Endodermal cell (in vitro differentiated cells): ENCODE measurements at regions not wholly inside any gene's neighbourhood (a gene's known extent, or its start where the extent isn't known, plus 50 kb on each side); places are given as distances from the start of the nearest gene placed in this dataset.

Source experiments
- DNase-seq: peaks from one replicate; pipeline ENCODE4 v3.0.0-alpha.2; 2017
- H3K27ac ChIP-seq: 2 replicates; pipeline ENCODE4 v1.5.1; 2013; ENCODE audit warnings: mild to moderate bottlenecking, low read depth, low read length, moderate library complexity
- H3K27me3 ChIP-seq: 2 replicates; pipeline ENCODE4 v1.6.1; 2013; ENCODE audit warnings: mild to moderate bottlenecking, low read length, moderate library complexity; ENCODE audit not compliant: insufficient read depth, control insufficient read depth, poor library complexity, severe bottlenecking
- H3K36me3 ChIP-seq: 2 replicates; pipeline ENCODE4 v1.7.0; 2013; ENCODE audit warnings: mild to moderate bottlenecking, low read length, moderate library complexity; ENCODE audit not compliant: control insufficient read depth, insufficient read depth
- H3K4me1 ChIP-seq: one replicate; pipeline ENCODE4 v1.7.0; 2013; ENCODE audit warnings: low read length; ENCODE audit not compliant: control insufficient read depth, insufficient read depth
- H3K4me3 ChIP-seq: 2 replicates; pipeline ENCODE4 v1.5.1; 2013; ENCODE audit warnings: mild to moderate bottlenecking, low read length, moderate library complexity
- H3K9ac ChIP-seq: 2 replicates; pipeline ENCODE4 v1.6.1; 2013; ENCODE audit warnings: mild to moderate bottlenecking, low read length, moderate library complexity; ENCODE audit not compliant: poor library complexity, severe bottlenecking; ENCODE audit errors: extremely low read depth
- H3K9me3 ChIP-seq: 2 replicates; pipeline ENCODE4 v1.6.1; 2013; ENCODE audit warnings: mild to moderate bottlenecking, low read length, moderate library complexity; ENCODE audit not compliant: control insufficient read depth
- H3K27ac Mint-ChIP-seq: 2 replicates; pipeline ENCODE4 v1.8.0; 2020; ENCODE audit warnings: mixed read lengths
- H3K27me3 Mint-ChIP-seq: 2 replicates; pipeline ENCODE4 v1.8.0; 2021; ENCODE audit warnings: mild to moderate bottlenecking, mixed read lengths; ENCODE audit not compliant: insufficient read depth
- H3K36me3 Mint-ChIP-seq: 2 replicates; pipeline ENCODE4 v1.8.0; 2020; ENCODE audit warnings: low read depth, mixed read lengths
- H3K4me1 Mint-ChIP-seq: 2 replicates; pipeline ENCODE4 v1.8.0; 2020; ENCODE audit warnings: mixed read lengths
- H3K4me3 Mint-ChIP-seq: 2 replicates; pipeline ENCODE4 v1.8.0; 2020; ENCODE audit warnings: mild to moderate bottlenecking, moderate library complexity, mixed read lengths
- H3K9me3 Mint-ChIP-seq: 2 replicates; pipeline ENCODE4 v1.8.0; 2020; ENCODE audit warnings: mild to moderate bottlenecking, mixed read lengths
- WGBS, 2 experiments: methylation state at CpG; one replicate each; pipeline versions ENCODE4 v1.1.5 to v1.1.7; 2013; ENCODE audit warnings: missing lambda C conversion rate in 2 of 2, mixed read lengths in 1 of 2; ENCODE audit not compliant: insufficient coverage in 1 of 2, insufficient read length in 1 of 2; 5-methylcytosine and 5-hydroxymethylcytosine counted together
- TF ChIP-seq, protein P1 (sequence below): fragments of 200-600 bp; sonication (generic); conservative IDR thresholded peaks from 2 replicates; pipeline ENCODE4 v1.5.0; 2021; ENCODE audit warnings: antibody characterized with exemption, mild to moderate bottlenecking

DNA sequence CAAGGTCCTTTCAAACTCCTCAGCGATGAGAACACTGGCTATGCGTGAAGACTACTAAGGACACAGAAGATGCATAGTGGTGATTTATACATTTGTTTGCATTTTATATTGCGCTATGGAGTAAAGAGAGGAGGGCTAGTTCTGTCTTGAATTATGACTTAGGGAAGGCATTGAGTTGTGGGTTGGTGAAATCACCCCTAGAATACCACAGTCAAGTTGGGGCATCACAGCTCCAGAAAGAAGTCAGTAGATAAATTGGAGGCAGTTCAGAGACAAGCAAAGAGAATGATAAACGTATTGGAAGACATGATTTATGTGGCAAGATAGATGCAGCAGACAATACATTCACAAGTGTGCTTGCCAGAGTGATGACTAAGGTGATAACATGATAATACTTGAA lies 460.4 kb downstream of the EPHA4 start:
- 92 to 97% methylated on average over 3 to 4 of the region's 4 CpGs for WGBS, 2 experiments
- no peak overlapping the region for H3K4me3 Mint-ChIP-seq
- H3K4me1 Mint-ChIP-seq = no peaks in the 10 kb centered on the region

DNA sequence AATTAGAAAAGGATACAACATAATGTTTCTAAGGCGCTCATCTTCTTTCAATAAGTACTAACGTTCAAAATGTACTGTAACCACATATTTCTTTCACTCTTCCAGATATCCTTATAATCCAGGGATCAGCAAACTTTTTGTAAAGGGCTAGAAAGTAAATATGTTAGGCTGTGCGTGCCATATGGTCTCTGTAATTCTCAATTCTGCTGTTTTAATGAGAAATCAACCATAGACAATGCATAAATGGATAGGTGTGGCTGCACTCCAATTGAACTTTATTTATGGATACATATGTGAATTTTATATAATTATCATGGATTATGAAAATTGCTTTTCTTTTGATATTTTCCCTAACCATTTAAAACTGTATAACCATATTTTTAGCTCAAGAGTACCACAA lies 459.4 kb downstream of the EPHA4 start:
- no peaks in the 10 kb centered on the region for H3K27me3 ChIP-seq
- H3K27me3 Mint-ChIP-seq = no peaks in the 10 kb centered on the region
- H3K36me3 Mint-ChIP-seq = no peaks in the 10 kb centered on the region
- H3K9ac ChIP-seq = no peak overlapping the region
- 81% methylated on average over 3 of the region's 3 CpGs; no CpG with 5 or more reads in 1 of the 2 experiments for WGBS, 2 experiments
- H3K9me3 ChIP-seq = no peaks in the 10 kb centered on the region
- no peak overlapping the region for H3K4me3 Mint-ChIP-seq
- H3K4me1 Mint-ChIP-seq = no peaks in the 10 kb centered on the region
- H3K4me1 ChIP-seq = no peaks in the 10 kb centered on the region
- DNase-seq = no peak
- H3K27ac Mint-ChIP-seq = no peak overlapping the region
- TF ChIP-seq, protein P1, sequence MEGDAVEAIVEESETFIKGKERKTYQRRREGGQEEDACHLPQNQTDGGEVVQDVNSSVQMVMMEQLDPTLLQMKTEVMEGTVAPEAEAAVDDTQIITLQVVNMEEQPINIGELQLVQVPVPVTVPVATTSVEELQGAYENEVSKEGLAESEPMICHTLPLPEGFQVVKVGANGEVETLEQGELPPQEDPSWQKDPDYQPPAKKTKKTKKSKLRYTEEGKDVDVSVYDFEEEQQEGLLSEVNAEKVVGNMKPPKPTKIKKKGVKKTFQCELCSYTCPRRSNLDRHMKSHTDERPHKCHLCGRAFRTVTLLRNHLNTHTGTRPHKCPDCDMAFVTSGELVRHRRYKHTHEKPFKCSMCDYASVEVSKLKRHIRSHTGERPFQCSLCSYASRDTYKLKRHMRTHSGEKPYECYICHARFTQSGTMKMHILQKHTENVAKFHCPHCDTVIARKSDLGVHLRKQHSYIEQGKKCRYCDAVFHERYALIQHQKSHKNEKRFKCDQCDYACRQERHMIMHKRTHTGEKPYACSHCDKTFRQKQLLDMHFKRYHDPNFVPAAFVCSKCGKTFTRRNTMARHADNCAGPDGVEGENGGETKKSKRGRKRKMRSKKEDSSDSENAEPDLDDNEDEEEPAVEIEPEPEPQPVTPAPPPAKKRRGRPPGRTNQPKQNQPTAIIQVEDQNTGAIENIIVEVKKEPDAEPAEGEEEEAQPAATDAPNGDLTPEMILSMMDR = no peak
- no peak overlapping the region for H3K4me3 ChIP-seq
- no peaks in the 10 kb centered on the region for H3K36me3 ChIP-seq
- no peak overlapping the region for H3K27ac ChIP-seq
- no peaks in the 10 kb centered on the region for H3K9me3 Mint-ChIP-seq

More for the DNA sequence above, 460.4 kb downstream of the EPHA4 start:
- no peaks in the 10 kb centered on the region for H3K27me3 ChIP-seq
- H3K27ac ChIP-seq = no peak overlapping the region
- no peaks in the 10 kb centered on the region for H3K27me3 Mint-ChIP-seq
- TF ChIP-seq, protein P1 = no peak
- no peaks in the 10 kb centered on the region for H3K36me3 ChIP-seq
- no peak overlapping the region for H3K27ac Mint-ChIP-seq
- no peak overlapping the region for H3K4me3 ChIP-seq
- H3K36me3 Mint-ChIP-seq = no peaks in the 10 kb centered on the region
- H3K4me1 ChIP-seq = no peaks in the 10 kb centered on the region
- DNase-seq = no peak
- no peaks in the 10 kb centered on the region for H3K9me3 Mint-ChIP-seq
- H3K9ac ChIP-seq = no peak overlapping the region
- no peaks in the 10 kb centered on the region for H3K9me3 ChIP-seq

DNA sequence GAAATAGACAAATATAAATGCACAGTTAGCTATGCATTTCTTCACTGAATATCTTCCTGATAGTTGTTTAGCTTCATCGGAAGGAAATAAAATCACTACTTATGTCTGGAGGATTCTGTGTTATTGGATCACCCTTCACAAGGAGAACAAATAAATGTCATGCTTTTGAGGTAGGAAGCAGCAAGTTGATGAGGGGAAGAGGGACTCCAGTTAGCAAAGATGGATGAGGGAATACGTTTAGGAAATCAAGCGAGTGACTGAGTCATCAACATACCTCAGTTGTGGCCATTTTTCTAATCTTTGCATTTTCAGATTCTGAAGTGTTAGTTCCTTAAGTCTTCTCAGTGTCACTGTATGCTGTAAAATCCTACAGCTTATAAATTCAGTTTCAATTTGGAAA lies 456.2 kb downstream of the EPHA4 start:
- 76 to 82% methylated on average over 3 of the region's 3 CpGs for WGBS, 2 experiments
- no peak overlapping the region for H3K4me3 Mint-ChIP-seq
- TF ChIP-seq, protein P1 = no peak
- H3K36me3 ChIP-seq = no peaks in the 10 kb centered on the region
- H3K27ac ChIP-seq = no peak overlapping the region
- no peaks in the 10 kb centered on the region for H3K36me3 Mint-ChIP-seq
- no peaks in the 10 kb centered on the region for H3K27me3 ChIP-seq
- H3K9me3 ChIP-seq = no peaks in the 10 kb centered on the region
- H3K4me1 Mint-ChIP-seq = no peaks in the 10 kb centered on the region
- H3K9ac ChIP-seq = no peak overlapping the region
- H3K27me3 Mint-ChIP-seq = no peaks in the 10 kb centered on the region
- H3K4me1 ChIP-seq = no peaks in the 10 kb centered on the region
- H3K9me3 Mint-ChIP-seq = no peaks in the 10 kb centered on the region
- no peak for DNase-seq
- no peak overlapping the region for H3K4me3 ChIP-seq
- no peak overlapping the region for H3K27ac Mint-ChIP-seq
